Fibroblast of lung (primary cell): ENCODE measurements at regions not wholly inside any gene's neighbourhood (a gene's known extent, or its start where the extent isn't known, plus 50 kb on each side); places are given as distances from the start of the nearest gene placed in this dataset.

ENCODE experiments used
- DNase-seq, 2 donors: peaks; one replicate each; pipeline versions ENCODE4 v3.0.0 to v3.0.0-alpha.2; 2010; ENCODE audit warnings: low read depth in 2 of 2
- H2AFZ ChIP-seq: 2 replicates; pipeline ENCODE4 v1.5.1; 2012; ENCODE audit warnings: low read length, control low read depth, inconsistent platforms
- H3K27ac ChIP-seq: 2 replicates; pipeline ENCODE4 v1.5.1; 2011; ENCODE audit warnings: low read length, control low read depth; ENCODE audit not compliant: insufficient read depth
- H3K27me3 ChIP-seq: 2 replicates; pipeline ENCODE4 v1.5.1; 2011; ENCODE audit warnings: mild to moderate bottlenecking, low read length; ENCODE audit not compliant: control insufficient read depth, insufficient read depth
- H3K36me3 ChIP-seq: 2 replicates; pipeline ENCODE4 v1.5.1; 2011; ENCODE audit warnings: low read length; ENCODE audit not compliant: control insufficient read depth, insufficient read depth
- H3K4me1 ChIP-seq: 2 replicates; pipeline ENCODE4 v1.5.1; 2011; ENCODE audit warnings: low read length; ENCODE audit not compliant: control insufficient read depth, insufficient read depth; ENCODE audit errors: extremely low read depth
- H3K4me2 ChIP-seq: 2 replicates; pipeline ENCODE4 v1.5.1; 2011; ENCODE audit warnings: low read length, control low read depth; ENCODE audit not compliant: insufficient read depth; ENCODE audit errors: extremely low read depth
- H3K4me3 ChIP-seq, 4 experiments: fragments of 200-600 bp in 1 of 4; sonication (generic) in 1 of 4; replicated peaks in 1 of 4; 2 replicates each; pipeline ENCODE4 v1.5.1; 2011 to 2016; ENCODE audit warnings: low read length in 4 of 4, low read depth in 3 of 4, mild to moderate bottlenecking in 3 of 4, control low read depth in 2 of 4, inconsistent platforms in 1 of 4, mixed read lengths in 1 of 4; ENCODE audit not compliant: insufficient read depth in 1 of 4; ENCODE audit errors: control extremely low read depth in 1 of 4
- H3K79me2 ChIP-seq: 2 replicates; pipeline ENCODE4 v1.5.1; 2012; ENCODE audit warnings: mild to moderate bottlenecking, low read length, inconsistent platforms; ENCODE audit not compliant: control insufficient read depth, insufficient read depth
- H3K9ac ChIP-seq: 2 replicates; pipeline ENCODE4 v1.5.1; 2011; ENCODE audit warnings: mild to moderate bottlenecking, low read length, control low read depth; ENCODE audit not compliant: insufficient read depth
- H3K9me3 ChIP-seq: 2 replicates; pipeline ENCODE4 v1.5.1; 2012; ENCODE audit warnings: low read depth, low read length; ENCODE audit not compliant: control insufficient read depth, insufficient read depth
- H4K20me1 ChIP-seq: 2 replicates; pipeline ENCODE4 v1.5.1; 2011; ENCODE audit warnings: low read length; ENCODE audit not compliant: control insufficient read depth, insufficient read depth; ENCODE audit errors: extremely low read depth
- CTCF ChIP-seq, 2 donors: IDR thresholded peaks in 1 of 2; conservative IDR thresholded peaks in 1 of 2; 1 replicate in 1 of 2; 2 replicates in 1 of 2; pipeline ENCODE4 v1.5.1; 2011 to 2012; ENCODE audit warnings: low read length in 2 of 2, control low read depth in 1 of 2, inconsistent platforms in 1 of 2, low read depth in 1 of 2, mild to moderate bottlenecking in 1 of 2
- EZH2 ChIP-seq: IDR thresholded peaks from 2 replicates; pipeline ENCODE4 v1.5.1; 2012; ENCODE audit warnings: low read length, control low read depth, mild to moderate bottlenecking; ENCODE audit errors: missing control alignments

GRCh38 chr5:119304439-119305211 is 51.2 kb upstream of the TNFAIP8 start:
- Histone ChIP-seq H3K9ac (no peak overlapping the region), H3K4me1 (peaks cover 21% of the 10 kb centered on the region), H3K4me2 (peak overlapping the region; percentile 41)

More at GRCh38 chr5:119304439-119305211, 51.2 kb upstream of the TNFAIP8 start:
- no peaks in the 10 kb centered on the region for H3K9me3 ChIP-seq
- H2AFZ ChIP-seq = peak overlapping the region; percentile 12
- no peaks in the 10 kb centered on the region for H4K20me1 ChIP-seq
- DNase-seq = peak in 1 of 2 donors; percentile 45
- TF ChIP-seq CTCF (conservative IDR thresholded peaks at IDR 0.05 in 1 of 2, IDR thresholded peaks at IDR 0.05 in 1 of 2; ENCODE audit: low read depth in 1 of 2, low read length in 2 of 2) (no peak), EZH2 (no peak)
- H3K27me3 ChIP-seq = no peaks in the 10 kb centered on the region
- no peak overlapping the region for H3K4me3 ChIP-seq
- no peaks in the 10 kb centered on the region for H3K36me3 ChIP-seq
- H3K27ac ChIP-seq = peak overlapping the region; percentile 78
- H3K79me2 ChIP-seq = no peaks in the 10 kb centered on the region
